ENCODE measurements at regions not wholly inside any gene's neighbourhood (a gene's known extent, or its start where the extent isn't known, plus 50 kb on each side); places are given as distances from the start of the nearest gene placed in this dataset.

DNA sequence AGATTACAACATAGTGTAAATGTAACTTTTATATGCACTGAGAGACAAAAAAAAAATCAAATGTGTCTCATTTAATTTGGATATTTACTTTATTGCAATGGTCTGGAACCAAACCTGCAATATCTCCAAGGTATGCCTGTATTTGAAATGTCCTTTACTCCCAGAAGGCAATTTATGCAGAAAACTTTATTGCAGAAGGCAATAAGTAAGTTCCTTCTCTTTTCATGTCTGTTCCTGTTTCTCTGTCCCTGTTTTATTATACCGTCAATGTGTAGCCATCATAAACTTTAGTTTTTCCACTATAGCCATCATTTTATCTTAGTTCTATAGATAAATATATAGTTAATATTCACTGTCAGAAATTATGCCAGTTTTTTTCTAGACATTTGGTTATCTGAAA lies 513.1 kb upstream of the FAM98A start:
- TF ChIP-seq ZSCAN29 (IDR thresholded peaks at IDR 0.05) (no peak), TAF1 (IDR thresholded peaks at IDR 0.05; ENCODE audit: borderline replicate concordance, low read depth, low read length) (no peak), IKZF2 (IDR thresholded peaks at IDR 0.05) (no peak)
- TF ChIP-seq, protein P1, sequence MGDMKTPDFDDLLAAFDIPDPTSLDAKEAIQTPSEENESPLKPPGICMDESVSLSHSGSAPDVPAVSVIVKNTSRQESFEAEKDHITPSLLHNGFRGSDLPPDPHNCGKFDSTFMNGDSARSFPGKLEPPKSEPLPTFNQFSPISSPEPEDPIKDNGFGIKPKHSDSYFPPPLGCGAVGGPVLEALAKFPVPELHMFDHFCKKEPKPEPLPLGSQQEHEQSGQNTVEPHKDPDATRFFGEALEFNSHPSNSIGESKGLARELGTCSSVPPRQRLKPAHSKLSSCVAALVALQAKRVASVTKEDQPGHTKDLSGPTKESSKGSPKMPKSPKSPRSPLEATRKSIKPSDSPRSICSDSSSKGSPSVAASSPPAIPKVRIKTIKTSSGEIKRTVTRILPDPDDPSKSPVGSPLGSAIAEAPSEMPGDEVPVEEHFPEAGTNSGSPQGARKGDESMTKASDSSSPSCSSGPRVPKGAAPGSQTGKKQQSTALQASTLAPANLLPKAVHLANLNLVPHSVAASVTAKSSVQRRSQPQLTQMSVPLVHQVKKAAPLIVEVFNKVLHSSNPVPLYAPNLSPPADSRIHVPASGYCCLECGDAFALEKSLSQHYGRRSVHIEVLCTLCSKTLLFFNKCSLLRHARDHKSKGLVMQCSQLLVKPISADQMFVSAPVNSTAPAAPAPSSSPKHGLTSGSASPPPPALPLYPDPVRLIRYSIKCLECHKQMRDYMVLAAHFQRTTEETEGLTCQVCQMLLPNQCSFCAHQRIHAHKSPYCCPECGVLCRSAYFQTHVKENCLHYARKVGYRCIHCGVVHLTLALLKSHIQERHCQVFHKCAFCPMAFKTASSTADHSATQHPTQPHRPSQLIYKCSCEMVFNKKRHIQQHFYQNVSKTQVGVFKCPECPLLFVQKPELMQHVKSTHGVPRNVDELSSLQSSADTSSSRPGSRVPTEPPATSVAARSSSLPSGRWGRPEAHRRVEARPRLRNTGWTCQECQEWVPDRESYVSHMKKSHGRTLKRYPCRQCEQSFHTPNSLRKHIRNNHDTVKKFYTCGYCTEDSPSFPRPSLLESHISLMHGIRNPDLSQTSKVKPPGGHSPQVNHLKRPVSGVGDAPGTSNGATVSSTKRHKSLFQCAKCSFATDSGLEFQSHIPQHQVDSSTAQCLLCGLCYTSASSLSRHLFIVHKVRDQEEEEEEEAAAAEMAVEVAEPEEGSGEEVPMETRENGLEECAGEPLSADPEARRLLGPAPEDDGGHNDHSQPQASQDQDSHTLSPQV (IDR thresholded peaks at IDR 0.05) = no peak
- TF ChIP-seq, protein P2, sequence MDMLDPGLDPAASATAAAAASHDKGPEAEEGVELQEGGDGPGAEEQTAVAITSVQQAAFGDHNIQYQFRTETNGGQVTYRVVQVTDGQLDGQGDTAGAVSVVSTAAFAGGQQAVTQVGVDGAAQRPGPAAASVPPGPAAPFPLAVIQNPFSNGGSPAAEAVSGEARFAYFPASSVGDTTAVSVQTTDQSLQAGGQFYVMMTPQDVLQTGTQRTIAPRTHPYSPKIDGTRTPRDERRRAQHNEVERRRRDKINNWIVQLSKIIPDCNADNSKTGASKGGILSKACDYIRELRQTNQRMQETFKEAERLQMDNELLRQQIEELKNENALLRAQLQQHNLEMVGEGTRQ (IDR thresholded peaks at IDR 0.05; ENCODE audit: borderline replicate concordance, low read depth, low read length) = no peak
- no peaks in the 10 kb centered on the region for H3K36me3 ChIP-seq (ENCODE audit: control insufficient read depth in 2 of 2, insufficient read depth in 2 of 2, low read length in 1 of 2)
- no peak for ATAC-seq
- BruUV-seq (replicated peaks) = no TSS peak
- H3K27ac ChIP-seq (ENCODE audit: control insufficient read depth, insufficient read depth) = no peak overlapping the region
- H3K9me3 ChIP-seq (replicated peaks; ENCODE audit: control insufficient read depth, insufficient read depth, low read length) = no peaks in the 10 kb centered on the region
- FAIRE-seq = no peak
- H4K20me1 ChIP-seq (ENCODE audit: control insufficient read depth, insufficient read depth) = no peaks in the 10 kb centered on the region
- in situ Hi-C loops (cut with MboI) (no loop called here), intact Hi-C loops (cut with micrococcal nuclease; ENCODE audit: unreplicated experiment) (no loop called here)
- SMC1A ChIA-PET (ENCODE audit: uncharacterized antibody, unreplicated experiment) = no interaction called here
- H3K9ac ChIP-seq (ENCODE audit: control insufficient read depth, insufficient read depth, low read length) = no peak overlapping the region
- no peak overlapping the region for H2AFZ ChIP-seq (ENCODE audit: control insufficient read depth, low read depth, low read length)
- CTCF ChIA-PET = no interaction called here
- no peaks in the 10 kb centered on the region; a peak in 1 of 4 replicates for H3K27me3 ChIP-seq (replicated peaks in 1 of 2; ENCODE audit: control insufficient read depth in 2 of 2, insufficient read depth in 2 of 2, low read length in 1 of 2)
- RAD21 ChIA-PET (ENCODE audit: unreplicated experiment) = no interaction called here
- 42% methylated on average over 1 of the region's 1 CpG for WGBS (ENCODE audit: insufficient coverage, insufficient replicate concordance, low lambda C conversion rate, missing lambda C conversion rate)
- no peaks in the 10 kb centered on the region for H3K79me2 ChIP-seq (ENCODE audit: control insufficient read depth, insufficient read depth, low read length)
- H3K4me2 ChIP-seq (ENCODE audit: control insufficient read depth, insufficient read depth) = no peak overlapping the region
- H3K4me1 ChIP-seq (ENCODE audit: control insufficient read depth, insufficient read depth, low read length) = no peaks in the 10 kb centered on the region
- DNase-seq (ENCODE audit: low read depth, low spot score) = no peak
- no peak overlapping the region for H3K4me3 ChIP-seq
- POLR2A ChIA-PET = no interaction called here

Data from GM12878 (cell line).